ENCODE measurements at regions not wholly inside any gene's neighbourhood (a gene's known extent, or its start where the extent isn't known, plus 50 kb on each side); places are given as distances from the start of the nearest gene placed in this dataset.

DNA sequence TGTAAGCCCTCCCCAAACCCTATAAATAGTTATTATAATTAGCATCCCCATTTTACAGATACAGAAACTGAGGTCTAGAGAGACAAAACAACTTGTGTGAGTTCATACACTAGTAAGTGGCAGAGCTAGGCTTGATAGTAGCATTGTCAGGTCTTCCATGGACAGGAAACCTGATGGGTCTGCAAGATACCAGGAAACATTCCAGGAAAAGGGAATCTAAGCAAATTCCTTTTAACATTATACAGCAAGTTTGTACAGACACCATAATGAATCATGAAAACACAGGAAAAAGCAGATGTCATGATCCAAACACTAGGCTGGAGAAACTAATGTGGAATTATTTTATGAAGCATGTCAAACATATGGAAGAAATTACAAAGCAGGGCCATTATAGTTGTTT, 89.1 kb upstream of the KCNK2 start:
- Histone ChIP-seq H3K36me3 (ENCODE audit: insufficient read depth, low read length, poor library complexity, severe bottlenecking) (no peaks in the 10 kb centered on the region), H3K4me3 (ENCODE audit: low read depth, low read length, poor library complexity, severe bottlenecking) (no peak overlapping the region), H3K4me1 (ENCODE audit: insufficient read depth, low read length, poor library complexity, severe bottlenecking) (no peaks in the 10 kb centered on the region), H3K9me3 (ENCODE audit: low read depth, low read length, poor library complexity, severe bottlenecking) (no peaks in the 10 kb centered on the region), H3K27me3 (replicated peaks; ENCODE audit: insufficient read depth, low read depth, low read length, poor library complexity) (peaks cover 3% of the 10 kb centered on the region), H3K27ac (ENCODE audit: low read depth, low read length, poor library complexity, severe bottlenecking) (no peak overlapping the region)
- no peak for TF ChIP-seq CTCF (conservative IDR thresholded peaks at IDR 0.05; ENCODE audit: low read depth, low read length)
- intact Hi-C loops (cut with micrococcal nuclease; ENCODE audit: unreplicated experiment) = no loop called here
- POLR2A ChIA-PET (ENCODE audit: low non-redundant PET) = no interaction called here
- CTCF ChIA-PET = no interaction called here
- no TSS peak for BruUV-seq (replicated peaks)
- DNase-seq (ENCODE audit: low spot score) = no peak

GRCh38 chr1:214997685-214998084, 84.9 kb upstream of the KCNK2 start:
- TF ChIP-seq CTCF (conservative IDR thresholded peaks at IDR 0.05; ENCODE audit: low read depth, low read length) (no peak), EZH2 (IDR thresholded peaks at IDR 0.05; ENCODE audit: borderline replicate concordance, low read depth, low read length, poor library complexity, severe bottlenecking) (no peak)
- H3K9me3 ChIP-seq (ENCODE audit: low read depth, low read length, poor library complexity, severe bottlenecking) = no peaks in the 10 kb centered on the region
- POLR2A ChIA-PET (ENCODE audit: low non-redundant PET) = no interaction called here
- CTCF ChIA-PET = no interaction called here
- H3K4me1 ChIP-seq (ENCODE audit: insufficient read depth, low read length, poor library complexity, severe bottlenecking) = no peaks in the 10 kb centered on the region
- BruUV-seq (replicated peaks) = no TSS peak
- H3K27ac ChIP-seq (ENCODE audit: low read depth, low read length, poor library complexity, severe bottlenecking) = no peak overlapping the region
- intact Hi-C loops (cut with micrococcal nuclease; ENCODE audit: unreplicated experiment) = no loop called here
- DNase-seq (ENCODE audit: low spot score) = no peak
- no peaks in the 10 kb centered on the region for H3K36me3 ChIP-seq (ENCODE audit: insufficient read depth, low read length, poor library complexity, severe bottlenecking)
- no peak overlapping the region for H3K4me3 ChIP-seq (ENCODE audit: low read depth, low read length, poor library complexity, severe bottlenecking)
- H3K27me3 ChIP-seq (replicated peaks; ENCODE audit: insufficient read depth, low read depth, low read length, poor library complexity) = peaks cover 20% of the 10 kb centered on the region

DNA sequence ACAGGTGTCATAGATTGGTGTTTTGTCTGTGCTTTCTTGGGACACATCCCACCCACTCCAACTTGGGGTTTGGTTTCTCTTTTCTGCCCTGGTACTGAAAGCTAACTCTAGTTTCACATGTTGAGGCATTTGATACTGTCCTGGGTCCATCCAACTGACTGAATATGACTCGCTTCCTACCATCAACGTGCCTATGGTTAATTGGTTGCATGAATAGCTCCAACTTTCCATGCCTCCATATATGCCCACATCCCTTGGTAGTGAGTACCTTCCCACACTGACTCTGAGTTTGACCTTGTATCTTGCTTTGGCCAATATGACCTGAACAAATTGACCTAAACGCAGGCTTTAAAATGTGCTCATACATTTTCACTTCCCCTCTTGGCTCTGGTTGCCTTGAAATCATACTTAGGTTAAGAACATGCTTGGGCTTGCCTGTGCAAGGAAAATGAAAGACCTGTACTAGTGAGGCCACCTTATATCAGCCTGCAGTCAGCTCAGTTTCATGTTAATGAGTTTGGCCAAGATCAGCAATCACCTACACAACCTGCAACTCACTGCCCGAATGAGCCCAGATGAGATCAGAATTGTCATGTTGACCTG, 81.0 kb upstream of the KCNK2 start:
- BruUV-seq (replicated peaks) = no TSS peak
- H3K27me3 ChIP-seq (replicated peaks; ENCODE audit: insufficient read depth, low read depth, low read length, poor library complexity) = peaks cover 22% of the 10 kb centered on the region
- no peak for DNase-seq (ENCODE audit: low spot score)
- no peak overlapping the region for H3K4me3 ChIP-seq (ENCODE audit: low read depth, low read length, poor library complexity, severe bottlenecking)
- intact Hi-C loops (cut with micrococcal nuclease; ENCODE audit: unreplicated experiment) = no loop called here
- no peak for TF ChIP-seq CTCF (conservative IDR thresholded peaks at IDR 0.05; ENCODE audit: low read depth, low read length)
- TF ChIP-seq EZH2 (IDR thresholded peaks at IDR 0.05; ENCODE audit: borderline replicate concordance, low read depth, low read length, poor library complexity, severe bottlenecking) = no peak
- CTCF ChIA-PET = no interaction called here
- no peaks in the 10 kb centered on the region for H3K36me3 ChIP-seq (ENCODE audit: insufficient read depth, low read length, poor library complexity, severe bottlenecking)
- H3K4me1 ChIP-seq (ENCODE audit: insufficient read depth, low read length, poor library complexity, severe bottlenecking) = no peaks in the 10 kb centered on the region
- POLR2A ChIA-PET (ENCODE audit: low non-redundant PET) = no interaction called here
- no peaks in the 10 kb centered on the region for H3K9me3 ChIP-seq (ENCODE audit: low read depth, low read length, poor library complexity, severe bottlenecking)
- H3K27ac ChIP-seq (ENCODE audit: low read depth, low read length, poor library complexity, severe bottlenecking) = no peak overlapping the region
